Stimulated activated CD4-positive, alpha-beta T cell treated with anti-CD3 and anti-CD28 coated beads, Interleukin-4, amount 100 ng/mL, for 1 hour (primary cell): ENCODE measurements at regions not wholly inside any gene's neighbourhood (a gene's known extent, or its start where the extent isn't known, plus 50 kb on each side); places are given as distances from the start of the nearest gene placed in this dataset.
"Not testable (repeated sequence)": the region's sequence is repeated elsewhere in the genome, so short reads cannot be mapped to it uniquely, and the experiment has no call there.

ENCODE experiments used
- DNase-seq: peaks from one replicate; pipeline ENCODE4 v3.0.0-alpha.2; 2020

- DNase-seq, result peak; percentile 10
Measured at GRCh38 chr3:88000853-88001252, 58.0 kb downstream of the CGGBP1 start.

GRCh38 chr3:87997966-87998365, 60.8 kb downstream of the CGGBP1 start:
- DNase-seq, result no peak

DNA sequence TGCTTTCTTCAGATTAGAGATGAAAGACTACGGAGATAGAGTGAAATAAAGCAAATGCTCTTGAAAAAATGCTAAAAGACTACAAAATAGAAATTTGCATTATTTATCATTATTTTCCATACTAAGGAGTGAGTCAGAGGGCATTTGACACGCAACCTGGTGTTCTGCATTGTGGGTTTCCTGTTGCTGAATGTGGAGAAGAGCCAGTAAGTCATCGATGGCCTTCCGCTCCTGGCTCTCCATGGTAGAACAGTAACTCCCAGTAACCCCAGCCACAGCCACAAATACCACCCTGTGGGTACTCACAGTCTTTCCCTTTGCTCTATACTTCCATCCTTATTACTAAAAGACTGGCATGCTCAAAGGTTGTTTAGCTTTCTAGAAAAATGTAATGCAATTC, 61.5 kb downstream of the CGGBP1 start:
- DNase-seq, result peak; percentile 16

- no peak for DNase-seq
Measured at GRCh38 chr3:87996882-87997281, 61.9 kb downstream of the CGGBP1 start.

- no peak for DNase-seq
Measured at GRCh38 chr3:87993566-87993965, 65.2 kb downstream of the CGGBP1 start.

GRCh38 chr3:87987952-87988351, 70.9 kb downstream of the CGGBP1 start:
- DNase-seq, result no peak

DNA sequence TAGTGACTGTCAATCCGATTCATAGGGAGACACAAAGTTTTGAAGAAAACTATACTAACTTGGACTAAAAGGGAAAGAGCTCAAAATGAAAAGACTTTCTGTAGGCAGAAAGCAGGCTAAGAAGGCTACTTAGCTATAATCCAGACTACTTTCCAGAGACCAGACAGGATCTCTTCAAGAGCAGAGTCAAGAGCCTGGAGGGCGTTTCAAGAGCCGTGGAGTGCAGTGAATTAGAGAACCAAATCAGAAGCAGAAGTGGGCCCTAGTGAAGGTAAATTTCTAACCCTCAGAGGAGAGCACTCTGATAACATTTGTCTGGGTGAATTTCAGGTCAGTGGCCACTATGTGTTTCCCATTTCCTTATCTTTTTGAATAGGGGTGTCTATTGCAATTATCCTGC, 76.4 kb downstream of the CGGBP1 start:
- DNase-seq, result no peak

DNA sequence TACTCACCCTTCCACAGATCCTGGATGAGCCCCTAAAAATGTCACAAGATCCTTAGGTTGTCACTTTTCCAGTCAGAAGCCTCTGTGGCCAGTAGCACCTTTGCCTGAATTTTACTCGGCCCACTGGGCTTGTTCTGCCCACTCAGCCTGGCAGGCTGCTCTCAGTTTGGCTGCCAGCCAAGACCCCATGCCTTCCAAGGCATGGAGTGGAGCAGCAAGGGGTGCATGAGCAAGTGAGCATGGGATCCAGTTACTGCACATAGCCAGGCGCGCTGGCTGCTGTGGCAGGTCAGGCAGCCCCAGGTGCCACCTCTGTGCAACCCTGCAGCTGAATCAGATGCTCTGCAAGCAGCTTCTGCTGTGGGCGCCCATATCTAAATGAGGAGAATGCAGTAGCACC, 79.3 kb downstream of the CGGBP1 start:
- no peak for DNase-seq

DNA sequence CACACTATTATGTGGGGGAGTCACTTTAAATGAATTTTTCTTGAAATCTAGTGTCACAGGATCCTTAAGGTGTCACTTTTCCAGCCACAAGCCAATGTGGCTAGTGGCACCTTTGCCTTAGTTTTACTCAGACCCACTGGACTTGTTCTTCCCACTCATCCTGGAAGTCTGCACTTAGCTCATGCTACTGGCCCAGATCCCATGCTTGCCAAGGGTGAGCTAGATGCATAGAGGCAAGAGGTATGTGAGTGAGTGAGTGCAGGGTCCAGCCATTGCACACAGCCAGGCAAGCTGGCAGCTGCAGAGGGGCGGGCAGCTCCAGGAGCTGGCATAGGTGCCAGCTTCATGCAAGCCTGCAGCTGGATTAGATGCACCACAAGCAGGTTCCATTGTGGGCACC, 81.0 kb downstream of the CGGBP1 start:
- no peak for DNase-seq

- no peak for DNase-seq
Measured at GRCh38 chr3:87975716-87976115, 83.1 kb downstream of the CGGBP1 start.

DNA sequence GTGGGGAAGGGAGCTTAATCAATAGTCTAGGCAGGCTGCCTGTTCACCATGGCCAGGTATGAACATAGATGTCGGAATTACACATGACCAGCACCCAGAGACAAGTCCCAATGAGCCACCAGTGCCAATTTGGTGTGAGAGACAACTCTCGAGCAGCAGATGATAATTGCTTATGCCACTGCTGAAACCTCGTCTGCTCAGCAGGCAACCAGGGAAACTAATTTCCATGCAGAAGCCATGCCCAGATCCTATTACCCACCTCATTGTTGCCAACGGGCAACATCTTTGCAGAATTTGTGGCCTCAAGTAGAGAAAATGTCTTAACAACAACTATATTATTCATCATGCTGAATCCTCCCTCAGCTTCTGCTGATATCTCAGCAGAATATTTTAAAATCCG, 84.9 kb downstream of the CGGBP1 start:
- no peak for DNase-seq

DNA sequence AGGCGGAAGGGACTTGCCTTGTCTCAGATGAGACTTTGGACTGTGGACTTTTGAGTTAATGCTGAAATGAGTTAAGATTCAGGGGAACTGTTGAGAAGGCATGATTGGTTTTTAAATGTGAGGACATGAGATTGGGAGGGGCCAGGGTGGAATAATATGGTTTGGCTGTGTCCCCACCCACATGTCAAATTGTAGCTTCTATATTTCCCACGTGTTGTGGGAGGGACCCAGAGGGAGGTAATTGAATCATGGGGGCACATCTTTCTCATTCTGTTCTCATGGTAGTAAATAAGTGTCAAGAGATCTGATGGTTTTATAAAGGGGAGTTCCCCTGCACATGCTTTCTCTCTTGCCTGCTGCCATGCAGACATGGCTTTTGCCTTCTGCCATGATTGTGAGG, 89.2 kb downstream of the CGGBP1 start:
- no peak for DNase-seq

GRCh38 chr3:87968668-87969067, 90.1 kb downstream of the CGGBP1 start:
- DNase-seq, result no peak

GRCh38 chr3:87958289-87958688, 100.5 kb downstream of the CGGBP1 start:
- no peak for DNase-seq

GRCh38 chr3:87957575-87957974, 101.2 kb downstream of the CGGBP1 start:
- DNase-seq, result no peak

GRCh38 chr3:87949879-87950208, 109.0 kb downstream of the CGGBP1 start:
- no peak for DNase-seq

DNA sequence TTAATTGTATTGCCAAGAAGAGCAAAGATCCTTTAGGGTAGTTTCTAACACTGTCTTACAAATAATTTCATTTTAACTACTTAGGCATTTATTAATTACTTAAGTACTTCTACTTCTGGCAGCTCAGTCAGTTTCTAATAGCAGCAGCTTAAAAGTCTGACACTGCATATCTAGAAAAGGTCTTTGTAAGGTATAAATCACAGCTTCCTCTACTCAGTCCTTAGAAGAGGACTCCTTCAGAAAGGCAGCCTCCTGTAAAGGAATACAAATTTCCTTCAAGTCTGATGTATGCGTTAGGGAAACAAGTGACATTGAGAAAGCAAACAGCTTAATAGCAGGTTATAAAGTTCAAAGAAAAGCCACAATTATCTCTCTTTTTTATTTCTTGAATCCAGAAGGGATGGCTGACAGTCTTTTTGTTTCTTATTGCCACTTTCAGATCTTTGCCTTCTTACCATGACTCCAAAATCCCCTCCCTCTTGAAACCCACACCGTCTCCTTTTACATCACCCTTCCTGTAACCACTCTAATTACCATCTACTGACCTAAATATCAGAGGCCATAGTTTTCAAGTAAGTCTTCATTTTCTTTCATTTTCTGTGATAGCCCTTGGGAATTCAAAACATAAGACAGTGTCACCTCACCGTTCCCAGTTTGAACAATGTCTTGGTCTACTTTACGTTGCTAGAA, 109.5 kb downstream of the CGGBP1 start:
- DNase-seq, result no peak

- DNase-seq, result not testable (repeated sequence)
Measured at GRCh38 chr3:87946007-87946406, 112.8 kb downstream of the CGGBP1 start.

- not testable (repeated sequence) for DNase-seq
Measured at GRCh38 chr3:87942256-87942655, 116.5 kb downstream of the CGGBP1 start.

- no peak for DNase-seq
Measured at GRCh38 chr3:87924485-87924884, 134.3 kb downstream of the CGGBP1 start.

DNA sequence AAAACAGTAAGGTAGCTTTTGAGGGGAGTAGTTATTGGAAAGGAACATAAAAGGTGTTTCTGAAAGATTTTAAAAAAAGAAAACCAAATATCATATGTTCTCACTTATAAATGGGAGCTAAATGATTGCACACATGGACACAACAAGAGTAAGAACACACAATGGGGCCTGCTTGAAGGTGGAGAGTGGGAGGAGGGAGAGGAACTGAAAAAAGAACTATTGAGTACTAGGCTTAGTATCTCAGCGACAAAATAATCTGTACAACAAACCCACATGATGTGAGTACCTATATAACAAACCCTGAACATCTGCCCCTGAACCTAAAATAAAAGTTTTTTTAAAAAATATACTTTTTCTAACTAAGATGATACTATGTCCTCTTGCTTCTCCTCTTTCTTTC, 138.3 kb downstream of the CGGBP1 start:
- no peak for DNase-seq

DNA sequence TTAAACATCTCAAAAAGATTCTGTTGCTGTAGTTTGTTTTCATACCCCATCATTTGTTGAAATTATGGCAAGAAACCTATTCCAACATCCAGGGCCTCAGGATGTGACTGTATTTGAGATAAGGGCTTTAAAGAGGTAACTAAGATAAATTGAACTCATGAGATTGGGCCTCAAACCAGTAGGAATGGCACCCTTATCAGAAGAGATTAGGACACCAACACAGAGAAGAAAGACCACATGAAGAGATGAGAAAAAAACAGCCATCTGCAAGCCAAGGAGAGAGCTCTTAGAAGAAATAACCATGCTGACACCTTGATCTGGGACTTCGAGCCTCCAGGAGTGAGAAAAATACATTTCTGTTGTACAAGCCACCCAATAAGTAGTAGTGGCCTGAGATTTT, 157.7 kb downstream of the CGGBP1 start:
- no peak for DNase-seq

DNA sequence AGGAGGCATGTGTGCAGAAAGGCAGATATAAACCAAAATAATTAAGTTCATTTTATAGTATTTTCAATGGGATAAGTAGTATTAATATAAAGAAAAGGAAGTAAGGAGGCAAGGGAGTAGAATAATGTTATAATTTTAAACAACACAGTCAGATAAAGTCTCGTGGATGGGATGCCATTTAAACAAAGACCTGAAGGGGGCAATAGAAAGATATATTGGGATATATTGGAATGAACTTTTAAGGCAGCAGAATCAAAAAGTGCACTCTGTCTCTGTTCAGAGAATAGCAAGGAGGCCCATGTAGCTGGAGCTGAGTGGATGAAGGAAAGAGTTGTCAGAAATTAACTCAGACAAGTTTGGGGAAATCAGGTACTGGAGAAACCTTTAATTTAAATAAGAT, 158.7 kb downstream of the CGGBP1 start:
- DNase-seq, result no peak

DNA sequence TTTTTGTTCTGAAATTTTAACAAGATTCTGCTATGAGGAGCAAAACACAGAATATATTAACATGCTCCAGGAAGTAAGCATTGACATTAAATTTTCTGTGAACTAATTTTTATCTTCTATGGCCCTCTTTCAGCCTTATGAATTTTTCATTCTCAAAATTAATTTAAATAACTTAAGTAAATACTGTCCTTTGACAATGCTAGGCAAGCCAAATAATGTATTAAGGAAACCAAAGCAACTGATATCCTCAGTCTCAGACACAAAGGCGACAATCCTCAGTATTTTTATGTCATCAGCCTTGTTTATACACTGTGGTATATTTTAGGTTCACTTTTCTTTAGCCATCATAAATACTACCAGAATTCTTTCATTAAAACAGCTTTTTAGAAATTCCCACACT, 159.8 kb downstream of the CGGBP1 start:
- DNase-seq, result no peak

- DNase-seq, result no peak
Measured at GRCh38 chr3:87895983-87896382, 162.8 kb downstream of the CGGBP1 start.

GRCh38 chr3:87873136-87873535, 185.7 kb downstream of the CGGBP1 start:
- no peak for DNase-seq
